SW 1271 (cell line): ENCODE measurements at regions not wholly inside any gene's neighbourhood (a gene's known extent, or its start where the extent isn't known, plus 50 kb on each side); places are given as distances from the start of the nearest gene placed in this dataset.
"Not testable (repeated sequence)": the region's sequence is repeated elsewhere in the genome, so short reads cannot be mapped to it uniquely, and the experiment has no call there.

Experiments used
- DNase-seq, 2 experiments: peaks; one replicate each; lab custom pipeline; 2025; lab: John Stamatoyannopoulos, UW

GRCh38 chr2:116769514-116769913 is 1045.0 kb upstream of the DDX18 start:
- no peak for DNase-seq

GRCh38 chr2:116776556-116776955 is 1037.9 kb upstream of the DDX18 start:
- no peak for DNase-seq

GRCh38 chr2:116787848-116788247 is 1026.6 kb upstream of the DDX18 start:
- no peak for DNase-seq

GRCh38 chr2:116802671-116803070 is 1011.8 kb upstream of the DDX18 start:
- DNase-seq: no peak

- DNase-seq: no peak
Measured at GRCh38 chr2:116804901-116805300, 1009.6 kb upstream of the DDX18 start.

- DNase-seq: not testable (repeated sequence)
Measured at GRCh38 chr2:116806505-116806904, 1008.0 kb upstream of the DDX18 start.

GRCh38 chr2:116809109-116809508 is 1005.4 kb upstream of the DDX18 start:
- DNase-seq: no peak

- no peak for DNase-seq
Measured at GRCh38 chr2:116810071-116810470, 1004.4 kb upstream of the DDX18 start.

- no peak for DNase-seq
Measured at GRCh38 chr2:116810645-116811044, 1003.8 kb upstream of the DDX18 start.

- no peak for DNase-seq
Measured at GRCh38 chr2:116819355-116819754, 995.1 kb upstream of the DDX18 start.

GRCh38 chr2:116820986-116821385 is 993.5 kb upstream of the DDX18 start:
- DNase-seq: no peak

GRCh38 chr2:116829543-116829942 is 984.9 kb upstream of the DDX18 start:
- DNase-seq: not testable (repeated sequence)

GRCh38 chr2:116832148-116832547 is 982.3 kb upstream of the DDX18 start:
- DNase-seq: no peak

GRCh38 chr2:116833052-116833451 is 981.4 kb upstream of the DDX18 start:
- no peak for DNase-seq

- DNase-seq: no peak
Measured at GRCh38 chr2:116842164-116842563, 972.3 kb upstream of the DDX18 start.

- no peak for DNase-seq
Measured at GRCh38 chr2:116859708-116860107, 954.8 kb upstream of the DDX18 start.

- no peak for DNase-seq
Measured at GRCh38 chr2:116874021-116874420, 940.5 kb upstream of the DDX18 start.

- no peak for DNase-seq
Measured at GRCh38 chr2:116877274-116877673, 937.2 kb upstream of the DDX18 start.

- no peak for DNase-seq
Measured at GRCh38 chr2:116877944-116878343, 936.5 kb upstream of the DDX18 start.

- DNase-seq: no peak
Measured at GRCh38 chr2:116879650-116880160, 934.8 kb upstream of the DDX18 start.

- no peak for DNase-seq
Measured at GRCh38 chr2:116891191-116891590, 923.3 kb upstream of the DDX18 start.

- DNase-seq: no peak
Measured at GRCh38 chr2:116911540-116911939, 903.0 kb upstream of the DDX18 start.

- no peak for DNase-seq
Measured at GRCh38 chr2:116915673-116916072, 898.8 kb upstream of the DDX18 start.

- DNase-seq: no peak
Measured at GRCh38 chr2:116917196-116917595, 897.3 kb upstream of the DDX18 start.

GRCh38 chr2:116918574-116918973 is 895.9 kb upstream of the DDX18 start:
- no peak for DNase-seq
